ENCODE measurements at regions not wholly inside any gene's neighbourhood (a gene's known extent, or its start where the extent isn't known, plus 50 kb on each side); places are given as distances from the start of the nearest gene placed in this dataset.
A peak's percentile ranks its signal among the peaks of the same experiment; 100 is the strongest.
"Not testable (repeated sequence)": the region's sequence is repeated elsewhere in the genome, so short reads cannot be mapped to it uniquely, and the experiment has no call there.

GRCh38 chr10:78210976-78211375 lies 177.3 kb downstream of the RPS24 start:
- DNase-seq: no peak

GRCh38 chr10:78211561-78212051 lies 177.9 kb downstream of the RPS24 start:
- peak; percentile 53 to 74 (median 67) for DNase-seq

GRCh38 chr10:78212060-78212785 lies 178.6 kb downstream of the RPS24 start:
- no peak for DNase-seq

GRCh38 chr10:78212786-78213175 lies 179.1 kb downstream of the RPS24 start:
- peak in 1 of 4 experiments; percentile 42 for DNase-seq

GRCh38 chr10:78214955-78215354 lies 181.3 kb downstream of the RPS24 start:
- peak; percentile 64 to 85 (median 83) for DNase-seq

GRCh38 chr10:78215645-78216044 lies 182.0 kb downstream of the RPS24 start:
- DNase-seq: peak; percentile 86 to 92 (median 90)

GRCh38 chr10:78217336-78217735 lies 183.7 kb downstream of the RPS24 start:
- no peak for DNase-seq

GRCh38 chr10:78218798-78219490 lies 185.3 kb downstream of the RPS24 start:
- no peak for DNase-seq

- not testable (repeated sequence) for DNase-seq
Observed at GRCh38 chr10:78219568-78219967, 185.9 kb downstream of the RPS24 start.

GRCh38 chr10:78220781-78221180 lies 187.1 kb downstream of the RPS24 start:
- no peak for DNase-seq

- no peak for DNase-seq
Observed at GRCh38 chr10:78222096-78222790, 188.6 kb downstream of the RPS24 start.

GRCh38 chr10:78223088-78223487 lies 189.4 kb downstream of the RPS24 start:
- no peak for DNase-seq

GRCh38 chr10:78224602-78225001 lies 190.9 kb downstream of the RPS24 start:
- no peak for DNase-seq

GRCh38 chr10:78225594-78225993 lies 191.9 kb downstream of the RPS24 start:
- no peak for DNase-seq

- DNase-seq: no peak
Observed at GRCh38 chr10:78229489-78229888, 195.8 kb downstream of the RPS24 start.

- no peak for DNase-seq
Observed at GRCh38 chr10:78229950-78230675, 196.4 kb downstream of the RPS24 start.

GRCh38 chr10:78231327-78231726 lies 197.7 kb downstream of the RPS24 start:
- no peak for DNase-seq

- peak in 3 of 4 experiments; percentile 28 to 54 (median 46) for DNase-seq
Observed at GRCh38 chr10:78231939-78232338, 198.3 kb downstream of the RPS24 start.

- peak in 3 of 4 experiments; percentile 30 to 45 (median 39) for DNase-seq
Observed at GRCh38 chr10:78236416-78237015, 202.9 kb downstream of the RPS24 start.

GRCh38 chr10:78237951-78238350 lies 204.3 kb downstream of the RPS24 start:
- not testable (repeated sequence) for DNase-seq

- no peak for DNase-seq
Observed at GRCh38 chr10:78247266-78247665, 213.6 kb downstream of the RPS24 start.

GRCh38 chr10:78247821-78248220 lies 214.2 kb downstream of the RPS24 start:
- no peak for DNase-seq

Data from suppressor macrophage (primary cell).